8988T (cell line): ENCODE measurements at regions not wholly inside any gene's neighbourhood (a gene's known extent, or its start where the extent isn't known, plus 50 kb on each side); places are given as distances from the start of the nearest gene placed in this dataset.

ENCODE experiments used
- DNase-seq: peaks from one replicate; pipeline ENCODE4 v3.0.0; 2011

DNA sequence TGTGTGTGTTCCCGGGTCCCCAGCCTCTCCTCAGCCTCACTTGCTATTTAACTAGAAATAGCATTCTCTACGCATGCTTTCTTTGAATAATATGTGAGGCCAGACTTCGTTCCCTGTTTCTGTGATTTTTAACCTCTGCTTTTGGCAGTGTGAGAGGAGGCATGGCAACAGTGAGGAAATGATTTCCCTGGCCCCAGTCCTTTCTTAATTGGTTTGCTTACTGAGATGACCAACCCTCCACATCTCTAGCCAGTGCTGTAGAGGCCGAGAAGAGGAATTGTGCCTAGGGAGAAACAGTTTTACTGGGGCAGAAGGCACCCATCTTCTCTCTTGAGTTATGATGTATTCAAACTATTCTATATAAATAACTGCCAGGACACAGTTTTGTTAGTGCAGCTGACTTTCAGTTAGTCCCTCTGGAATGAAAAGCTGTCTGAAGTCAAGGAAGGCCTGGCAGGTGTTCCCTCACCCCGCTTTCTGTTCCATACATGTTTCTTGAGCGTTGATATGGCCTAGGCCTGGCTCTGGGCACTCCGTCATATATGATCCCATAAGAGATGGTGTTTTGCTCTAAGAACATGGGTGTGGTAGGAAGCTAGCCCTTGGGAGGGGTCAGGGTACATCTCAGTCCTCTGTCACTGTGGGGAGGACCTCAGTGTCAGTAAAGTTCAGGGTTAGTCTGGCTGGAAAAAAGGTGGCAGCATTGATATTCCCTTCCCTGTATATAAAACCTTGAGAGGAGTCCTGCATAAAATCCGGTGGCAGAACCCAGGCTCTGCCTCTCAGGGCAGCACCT is 73.7 kb upstream of the NPAS1 start:
- DNase-seq, result no peak

DNA sequence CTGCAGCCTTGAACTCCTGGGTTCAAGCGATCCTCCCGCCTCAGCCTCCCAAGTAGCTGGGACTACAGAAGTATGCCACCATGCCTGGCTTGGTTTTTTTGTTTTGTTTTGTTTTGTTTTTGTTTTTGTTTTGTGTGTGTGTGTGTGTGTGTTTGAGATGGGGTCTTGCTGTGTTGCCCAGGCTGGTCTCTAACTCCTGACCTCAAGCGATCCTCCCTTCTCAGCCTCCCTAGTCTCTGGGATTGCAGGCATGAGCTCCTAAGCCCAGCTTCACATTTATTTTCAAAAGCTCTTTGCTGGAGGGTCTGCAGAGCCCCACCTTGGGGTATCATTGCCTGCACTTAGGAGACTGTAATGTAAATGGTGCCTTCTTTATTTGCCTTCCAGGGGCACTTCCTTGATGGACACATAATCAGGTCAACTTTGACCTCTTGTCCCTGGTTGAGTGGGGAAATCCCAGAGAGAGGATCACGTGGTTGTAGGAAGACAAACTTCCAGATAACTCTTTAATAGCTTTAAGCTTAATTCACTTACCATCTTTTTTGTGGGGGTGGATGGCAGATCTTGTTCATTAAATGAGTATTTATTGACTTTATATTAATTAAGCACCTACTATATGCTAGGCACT is 72.9 kb upstream of the NPAS1 start:
- DNase-seq, result no peak

DNA sequence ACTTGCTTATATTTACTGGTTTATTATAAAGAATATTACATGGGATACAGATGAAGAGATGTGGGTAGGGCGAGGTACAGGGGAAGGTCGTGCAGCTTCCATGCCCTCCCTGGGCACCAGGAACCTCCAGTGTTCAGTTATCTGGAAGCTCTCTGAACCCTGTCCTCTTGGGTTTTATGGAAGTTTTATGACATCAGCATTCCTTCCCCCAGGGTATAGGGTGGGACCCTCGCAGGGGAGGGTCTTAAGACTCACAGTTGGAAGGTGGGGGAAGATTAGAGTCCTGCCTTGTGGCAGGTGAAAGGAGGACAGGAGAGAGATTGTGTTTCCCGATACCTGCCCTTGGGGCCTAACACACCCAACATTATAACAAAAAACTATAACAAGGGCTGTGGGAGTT is 71.8 kb upstream of the NPAS1 start:
- no peak for DNase-seq

DNA sequence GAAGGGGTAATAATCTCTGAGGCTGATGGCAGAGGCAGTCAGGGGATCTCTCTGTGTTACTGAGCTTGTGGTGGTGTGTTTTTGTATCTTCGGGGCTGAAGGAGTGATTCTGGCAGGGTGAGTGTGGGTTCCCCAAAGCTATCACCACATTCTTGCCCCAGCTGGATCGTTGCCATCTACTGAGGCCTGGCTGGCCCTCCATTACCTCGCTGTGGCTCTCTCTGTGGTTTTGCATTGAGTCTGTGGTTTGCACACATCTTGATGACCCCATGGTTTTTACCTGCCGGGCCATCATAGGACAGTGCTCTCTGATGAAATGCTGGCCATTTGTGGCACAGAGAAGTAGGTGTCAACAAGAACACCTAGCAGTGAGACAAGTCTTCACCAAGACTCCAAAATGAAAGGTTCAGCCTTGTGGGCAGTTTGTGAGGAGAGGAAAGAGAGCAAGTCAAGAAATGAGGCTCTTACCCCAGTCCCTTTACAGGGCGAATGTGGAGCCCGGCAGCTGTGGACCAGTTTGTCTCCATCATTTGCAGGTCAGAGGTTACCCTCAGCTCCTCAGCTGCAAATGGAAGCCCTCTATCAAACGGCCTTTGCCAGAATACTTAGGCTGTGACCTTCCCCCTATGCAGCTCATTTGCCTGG is 69.0 kb upstream of the NPAS1 start:
- DNase-seq, result no peak

DNA sequence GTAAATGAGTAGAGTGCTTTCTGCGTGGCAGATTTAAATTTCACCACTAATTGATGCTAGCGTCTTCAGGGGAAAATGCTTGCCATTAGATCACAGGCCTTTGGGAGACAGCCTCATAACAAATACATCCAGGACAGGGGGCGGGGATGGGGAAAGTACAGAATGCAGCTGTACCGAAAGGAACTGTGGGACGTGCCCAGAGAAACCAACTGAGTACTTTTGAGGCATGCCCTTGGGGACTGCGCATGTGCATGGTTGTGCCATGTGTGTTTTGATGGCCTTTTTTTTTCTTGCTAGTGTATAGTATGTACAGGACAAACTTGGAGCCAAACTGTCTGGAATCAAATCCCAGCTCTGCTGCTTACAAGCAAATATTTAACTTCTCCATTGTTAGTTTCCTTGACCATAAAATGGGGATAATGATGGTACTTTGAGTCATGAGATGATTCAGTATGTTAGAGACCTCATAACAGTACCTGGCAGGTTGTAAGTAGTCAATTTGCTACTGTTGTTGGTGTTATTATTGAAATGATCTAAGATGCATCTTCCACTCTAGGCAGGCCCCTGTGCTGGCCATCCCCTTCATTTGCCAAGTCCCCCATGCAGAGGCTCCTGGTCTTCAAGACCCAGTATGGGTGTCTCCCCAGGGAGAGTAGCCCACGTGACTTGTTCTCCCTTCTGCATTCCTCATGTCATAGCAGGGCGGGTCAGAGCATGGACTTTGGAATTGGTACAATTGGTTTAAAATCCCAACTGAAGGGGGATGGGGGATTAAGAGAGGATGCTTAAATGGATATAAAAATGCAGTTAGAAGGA is 68.3 kb upstream of the NPAS1 start:
- no peak for DNase-seq

DNA sequence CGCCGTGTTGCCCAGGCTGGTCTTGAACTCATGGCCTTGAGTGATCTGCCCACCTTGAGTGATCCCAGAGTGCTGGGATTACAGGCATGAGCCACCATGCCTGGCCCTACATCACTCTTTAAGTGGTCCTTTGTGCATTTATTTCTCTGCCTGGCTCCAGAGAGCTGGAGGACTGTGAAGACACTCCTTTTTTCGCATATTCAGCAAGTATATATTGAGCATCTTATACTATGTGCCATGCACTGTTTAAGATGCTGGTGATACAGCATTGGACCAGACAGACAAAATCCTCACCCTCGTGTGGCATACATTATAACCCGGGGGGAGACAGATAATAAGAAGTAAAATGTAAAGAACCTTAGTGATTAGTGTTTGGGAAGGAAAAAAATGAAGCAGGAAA is 66.8 kb upstream of the NPAS1 start:
- no peak for DNase-seq

DNA sequence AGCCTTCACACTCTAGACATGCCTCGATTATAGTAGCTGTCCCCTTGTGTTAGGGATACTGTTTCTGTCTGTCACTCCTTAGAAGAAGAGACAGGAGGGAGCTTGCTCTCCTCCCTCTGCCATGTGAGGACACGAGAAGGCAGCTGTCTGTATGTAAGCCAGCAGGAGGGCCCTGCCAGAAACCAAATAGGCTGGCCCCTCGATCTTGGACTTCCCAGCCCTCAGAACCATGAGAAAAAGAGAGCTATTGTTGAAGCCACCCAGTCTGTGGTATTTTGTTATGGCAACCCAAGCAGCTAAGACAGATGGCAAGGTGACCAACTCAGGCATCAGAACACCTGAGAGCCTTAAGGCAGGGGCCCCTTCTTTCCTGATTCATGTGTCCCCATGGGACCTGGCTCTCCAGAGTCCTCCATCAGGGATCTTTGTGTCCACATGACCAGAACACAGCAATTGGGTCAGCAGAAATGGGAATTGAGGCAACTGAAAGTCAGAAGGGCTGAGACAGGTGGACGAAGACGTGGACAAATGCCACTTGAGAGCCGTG is 65.6 kb upstream of the NPAS1 start:
- no peak for DNase-seq

DNA sequence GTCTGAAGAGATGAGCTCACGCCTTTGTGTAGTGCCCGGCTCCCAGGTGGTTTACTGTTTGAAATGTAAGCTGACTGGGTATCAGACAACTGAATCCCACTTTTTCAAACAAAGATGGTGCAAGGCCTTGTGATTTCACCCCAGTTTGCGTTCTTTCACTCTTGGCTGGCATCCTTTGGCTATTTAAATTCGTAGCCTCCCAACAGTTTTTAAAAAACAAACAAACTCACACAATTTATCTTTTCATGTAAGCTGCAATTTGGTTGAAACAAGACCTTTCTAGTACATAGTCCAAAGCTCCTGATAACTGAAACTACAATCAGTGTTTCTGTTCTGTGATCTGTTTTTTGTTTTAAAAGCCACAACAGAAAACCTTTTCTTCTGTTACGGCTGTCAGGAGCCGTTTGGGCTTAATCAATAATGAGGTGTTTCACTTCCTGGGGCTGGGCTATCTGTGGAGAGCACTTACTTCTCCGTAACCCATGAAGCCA is 65.1 kb upstream of the NPAS1 start:
- no peak for DNase-seq

DNA sequence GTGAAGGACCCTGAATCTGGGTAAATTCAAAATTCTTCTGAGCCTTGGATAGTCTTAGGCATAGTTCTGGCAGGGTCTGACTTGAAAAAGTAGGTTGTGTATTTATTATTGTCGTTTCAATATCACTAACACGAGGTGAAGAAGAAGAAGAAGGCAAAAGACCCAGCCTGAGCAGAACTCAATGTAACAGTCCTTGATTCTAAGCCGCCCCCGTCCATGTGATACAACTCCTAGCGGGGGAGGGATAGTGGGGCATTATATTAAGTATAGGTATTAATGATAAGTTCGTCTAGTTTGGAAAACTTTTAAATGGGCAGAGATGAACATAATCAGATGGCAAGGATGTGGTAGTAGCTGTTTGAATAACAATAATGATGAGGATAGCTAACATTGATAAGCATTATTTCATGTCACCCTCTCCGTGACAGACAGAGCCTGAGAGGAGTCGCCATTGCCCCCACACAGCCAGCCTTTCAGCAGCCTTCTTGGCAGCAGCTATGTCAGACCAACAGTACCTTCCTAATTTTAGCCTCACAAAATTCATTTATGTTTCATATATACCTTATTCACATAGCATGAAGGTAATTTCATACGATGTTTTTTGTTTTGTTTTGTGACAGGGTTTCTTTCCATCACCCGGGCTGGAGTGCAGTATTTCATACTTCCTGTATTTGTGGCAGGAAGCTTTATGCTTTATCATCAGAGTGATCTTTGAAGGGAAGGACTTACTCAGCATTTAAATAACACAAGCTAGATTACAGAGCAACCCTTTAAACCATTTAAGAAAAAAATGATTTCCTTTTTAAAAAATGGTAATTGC is 64.4 kb upstream of the NPAS1 start:
- no peak for DNase-seq

DNA sequence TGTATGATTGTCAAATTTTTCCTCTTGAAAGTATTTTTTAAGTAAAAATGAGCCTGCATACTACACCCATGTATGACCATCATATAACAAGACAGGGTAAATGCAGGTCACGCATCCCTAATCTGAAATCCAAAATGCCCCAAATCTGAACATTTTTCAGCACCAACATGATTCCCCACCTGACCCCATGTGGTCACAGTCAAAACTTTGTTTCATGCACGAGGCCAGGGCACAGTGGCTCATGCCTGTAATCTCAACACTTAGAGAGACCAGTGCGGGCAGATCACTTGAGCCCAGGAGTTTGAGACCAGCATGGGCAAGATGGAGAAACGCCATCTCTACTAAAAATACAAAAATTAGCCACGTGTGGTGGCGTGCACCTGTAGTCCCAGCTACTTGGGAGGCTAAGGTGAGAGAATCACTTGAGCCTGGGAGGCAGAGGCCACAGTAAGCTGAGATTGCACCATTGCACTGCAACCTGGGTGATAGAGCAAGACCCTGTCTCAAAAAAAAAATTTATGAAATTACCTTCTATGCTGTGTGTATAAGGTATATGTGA is 63.7 kb upstream of the NPAS1 start:
- no peak for DNase-seq

DNA sequence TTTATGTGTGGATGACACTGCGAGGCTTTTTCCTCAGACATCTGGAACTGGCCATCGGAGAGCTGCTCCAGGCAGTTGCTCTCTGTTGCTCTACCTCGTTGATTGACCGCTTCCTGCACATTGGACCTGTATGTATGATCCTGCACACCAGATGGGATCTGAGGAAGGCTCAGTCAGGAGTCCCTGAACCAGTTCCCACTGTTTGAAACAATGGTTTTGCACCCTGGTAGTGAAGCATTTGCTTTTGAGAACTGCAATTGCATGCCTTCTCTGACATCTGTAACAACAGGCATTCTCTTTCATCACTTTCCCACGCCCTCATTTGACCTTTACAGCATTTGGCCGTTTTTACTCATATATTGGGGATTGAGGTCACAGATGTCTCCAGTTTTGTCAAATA is 61.1 kb upstream of the NPAS1 start:
- DNase-seq, result no peak

DNA sequence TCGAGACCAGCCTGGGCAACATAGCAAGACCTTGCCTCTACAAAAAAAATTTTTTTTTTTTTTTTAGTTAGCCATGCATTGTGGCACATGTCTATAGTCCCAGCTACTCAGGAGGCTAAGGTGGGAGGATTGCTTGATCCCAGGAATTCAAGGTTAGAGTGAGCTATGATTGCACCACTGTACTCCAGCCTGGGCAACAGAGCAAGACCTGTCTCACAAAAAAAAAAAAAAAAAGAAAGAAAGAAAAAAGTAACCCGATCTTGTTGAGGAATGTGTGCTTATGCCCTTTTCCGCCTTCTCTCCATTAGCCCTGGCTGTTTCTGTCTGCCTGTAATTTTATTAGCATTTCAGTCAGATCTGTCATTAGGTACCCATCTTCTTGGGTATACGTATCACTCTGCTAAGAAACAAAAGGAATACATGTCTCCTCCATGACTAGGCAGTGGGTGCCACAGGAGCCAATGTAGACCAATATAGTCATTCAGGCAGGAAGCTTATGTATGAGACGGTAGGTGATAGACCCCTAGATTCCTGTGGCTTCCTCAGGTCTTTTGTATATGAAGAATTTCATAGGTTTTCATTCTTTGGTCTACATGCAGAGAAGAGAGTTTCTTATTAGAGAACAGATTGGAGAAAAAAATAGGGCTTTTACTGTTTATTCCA is 59.6 kb upstream of the NPAS1 start:
- no peak for DNase-seq

DNA sequence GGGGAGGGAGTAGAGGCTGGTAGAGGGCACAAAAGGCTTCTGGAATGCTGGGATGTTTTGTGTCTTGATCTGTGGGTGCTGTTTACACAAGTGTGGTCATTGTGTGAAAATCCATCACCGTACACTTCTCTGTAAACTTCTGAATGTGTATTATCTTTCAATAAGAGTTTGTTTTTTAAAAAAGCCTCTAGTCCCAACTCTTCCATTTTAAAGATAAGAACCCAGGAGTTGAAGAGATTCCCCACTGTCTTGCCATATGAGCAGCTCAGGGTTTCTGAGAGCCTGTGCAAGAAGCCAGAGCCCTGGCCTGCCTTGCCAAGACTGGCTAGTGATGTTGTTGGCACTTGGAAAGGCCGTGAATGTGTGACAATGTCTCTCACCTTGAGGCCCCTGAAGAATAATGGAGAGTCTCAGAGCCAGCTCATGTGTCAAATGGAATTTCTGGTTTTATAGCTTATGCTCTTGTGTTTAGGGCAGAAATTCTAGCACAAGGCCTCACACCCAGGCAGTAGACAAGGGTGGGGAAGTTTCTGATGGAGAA is 57.5 kb upstream of the NPAS1 start:
- no peak for DNase-seq

DNA sequence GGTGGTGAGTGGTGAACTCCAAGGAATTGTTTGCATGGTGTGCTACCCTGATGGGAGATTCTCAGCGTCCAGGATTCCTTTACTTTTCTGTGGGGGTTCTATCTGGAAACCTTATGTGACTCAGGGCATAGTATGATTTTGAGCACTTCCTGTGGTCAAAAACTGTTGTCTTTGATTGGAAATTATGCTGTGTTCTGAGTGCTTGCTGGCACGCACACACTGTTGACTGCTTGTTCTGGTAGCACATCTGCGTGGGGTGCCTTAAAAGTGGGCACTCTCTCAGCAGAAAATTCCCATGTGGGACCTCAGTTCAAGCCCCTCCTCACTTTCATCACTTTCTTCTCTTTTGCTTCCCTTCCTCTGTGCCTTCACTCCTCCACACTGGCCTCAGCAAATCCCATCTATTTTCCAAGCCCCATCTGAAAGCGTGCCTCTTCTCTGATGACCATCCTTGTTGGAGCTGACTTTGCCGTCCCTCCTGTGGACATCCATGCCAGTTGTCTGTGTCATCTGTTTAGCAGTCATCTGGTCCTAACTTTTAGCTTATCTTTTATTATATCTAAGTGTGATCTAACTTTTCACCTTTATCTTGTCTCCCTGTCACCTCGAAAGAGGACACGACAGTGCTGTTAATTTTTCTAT is 56.4 kb upstream of the NPAS1 start:
- no peak for DNase-seq

DNA sequence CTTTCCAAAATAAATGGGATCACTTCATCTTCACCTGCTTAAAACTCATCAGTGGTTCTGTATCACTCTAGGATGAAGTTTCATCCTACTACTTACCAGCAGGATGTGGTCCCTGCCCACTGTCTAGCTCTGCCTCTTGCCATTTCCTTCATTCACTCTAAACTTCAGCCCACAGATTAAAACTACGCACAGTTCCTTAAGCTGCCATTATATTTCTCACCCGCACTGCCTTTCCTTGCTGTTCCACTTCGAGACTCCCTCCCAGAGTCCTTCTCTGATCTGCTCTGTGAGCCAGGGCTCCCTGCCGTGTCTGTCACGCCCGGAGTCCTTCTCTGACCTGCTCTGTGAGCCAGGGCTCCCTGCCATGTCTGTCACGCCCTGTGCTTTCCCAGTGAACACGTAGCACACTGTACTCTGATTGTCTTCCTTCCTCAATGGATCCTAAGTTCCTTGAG is 52.0 kb upstream of the NPAS1 start:
- DNase-seq, result no peak
